Cerebellar cortex (tissue), 1 donor: ENCODE measurements at regions not wholly inside any gene's neighbourhood (a gene's known extent, or its start where the extent isn't known, plus 50 kb on each side); places are given as distances from the start of the nearest gene placed in this dataset.
"Not testable (repeated sequence)": the region's sequence is repeated elsewhere in the genome, so short reads cannot be mapped to it uniquely, and the experiment has no call there.

Source experiments
- DNase-seq: peaks from one replicate; pipeline ENCODE4 v3.0.0-alpha.2; 2015; ENCODE audit warnings: low spot score

GRCh38 chr14:54010981-54011380, 54.4 kb upstream of the BMP4 start:
- DNase-seq = no peak

GRCh38 chr14:54023027-54023426, 66.4 kb upstream of the BMP4 start:
- DNase-seq = no peak

- no peak for DNase-seq
Measured at GRCh38 chr14:54025661-54026060, 69.0 kb upstream of the BMP4 start.

GRCh38 chr14:54026671-54027070, 70.0 kb upstream of the BMP4 start:
- DNase-seq = no peak

- DNase-seq = not testable (repeated sequence)
Measured at GRCh38 chr14:54030996-54031395, 74.4 kb upstream of the BMP4 start.

GRCh38 chr14:54033285-54033684, 76.7 kb upstream of the BMP4 start:
- DNase-seq = not testable (repeated sequence)

DNA sequence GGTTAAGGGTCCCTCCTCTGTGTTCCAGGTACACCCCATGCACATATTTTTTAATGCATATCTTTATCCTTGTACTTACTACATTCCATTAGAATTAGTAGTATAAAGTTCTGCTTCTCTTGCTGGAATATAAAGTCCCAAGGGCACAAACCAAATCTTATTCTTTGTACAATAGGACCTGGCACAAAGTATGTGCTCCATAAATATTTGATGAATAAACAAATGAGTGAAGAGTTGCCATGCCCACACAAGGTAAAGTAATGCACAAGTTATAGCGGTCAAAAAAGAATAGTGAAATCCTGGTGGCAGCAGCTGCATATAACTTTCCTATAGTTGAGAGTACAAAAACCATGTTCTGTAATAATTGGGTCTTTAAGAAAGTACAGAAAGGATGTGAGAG, 82.1 kb upstream of the BMP4 start:
- no peak for DNase-seq

DNA sequence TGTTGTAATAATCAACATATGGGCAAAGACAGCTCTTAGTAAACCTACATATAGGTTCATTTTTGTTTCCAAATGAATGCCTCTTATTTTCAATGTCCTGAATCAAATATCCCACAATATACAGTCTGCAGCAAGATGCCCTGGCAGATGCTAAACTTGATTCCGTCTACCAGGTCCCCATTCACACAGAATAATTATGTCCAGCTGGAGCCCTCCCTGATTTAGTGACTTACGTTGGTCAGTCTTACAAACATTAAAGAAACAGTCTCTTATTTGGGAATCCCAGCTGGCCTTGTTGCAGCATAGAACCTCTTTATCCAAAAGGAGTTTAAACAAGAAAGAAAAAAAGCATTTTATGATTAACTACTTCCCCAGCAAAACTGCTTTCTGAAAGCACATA, 82.7 kb upstream of the BMP4 start:
- DNase-seq = no peak

DNA sequence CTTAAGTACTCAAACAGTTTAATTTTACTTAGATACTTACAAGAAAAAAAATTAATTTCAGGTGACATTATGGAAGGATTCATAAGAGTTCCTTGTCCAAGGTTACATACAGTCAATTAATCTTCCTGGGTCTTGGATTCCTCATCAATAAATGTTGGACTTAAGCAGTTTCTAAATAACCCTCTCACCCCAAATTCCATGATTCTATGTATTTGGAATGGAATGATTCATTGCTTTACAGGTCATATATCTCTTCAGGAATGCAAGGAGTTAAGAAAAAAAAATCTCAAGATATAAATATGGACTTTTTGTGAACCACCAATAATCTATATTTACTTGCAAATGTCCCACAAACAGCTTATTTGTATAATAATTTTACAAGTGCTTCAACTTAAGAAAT, 84.2 kb upstream of the BMP4 start:
- DNase-seq = no peak

GRCh38 chr14:54046250-54046649, 89.6 kb upstream of the BMP4 start:
- no peak for DNase-seq

GRCh38 chr14:54047645-54048308, 91.2 kb upstream of the BMP4 start:
- no peak for DNase-seq

- no peak for DNase-seq
Measured at GRCh38 chr14:54048311-54048710, 91.7 kb upstream of the BMP4 start.

DNA sequence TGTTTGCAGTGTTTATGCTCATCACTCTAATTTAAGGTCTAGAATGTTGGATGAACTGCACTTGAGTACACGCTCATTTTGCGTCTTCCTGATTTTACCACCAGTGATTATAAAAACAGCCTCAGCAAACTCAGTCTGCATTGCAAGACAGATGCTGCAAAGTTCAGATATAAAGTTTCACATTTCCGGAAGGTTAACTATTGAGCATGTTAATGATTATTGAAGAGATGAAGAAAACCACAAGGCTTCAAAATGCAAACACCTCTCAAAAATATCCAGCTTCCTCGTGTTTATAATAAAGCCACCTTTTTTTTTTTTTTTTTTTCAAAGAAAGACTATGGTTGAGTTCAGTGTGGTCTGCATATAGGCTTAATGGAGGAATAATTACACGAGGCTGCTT, 92.1 kb upstream of the BMP4 start:
- no peak for DNase-seq

GRCh38 chr14:54050759-54051158, 94.1 kb upstream of the BMP4 start:
- no peak for DNase-seq

DNA sequence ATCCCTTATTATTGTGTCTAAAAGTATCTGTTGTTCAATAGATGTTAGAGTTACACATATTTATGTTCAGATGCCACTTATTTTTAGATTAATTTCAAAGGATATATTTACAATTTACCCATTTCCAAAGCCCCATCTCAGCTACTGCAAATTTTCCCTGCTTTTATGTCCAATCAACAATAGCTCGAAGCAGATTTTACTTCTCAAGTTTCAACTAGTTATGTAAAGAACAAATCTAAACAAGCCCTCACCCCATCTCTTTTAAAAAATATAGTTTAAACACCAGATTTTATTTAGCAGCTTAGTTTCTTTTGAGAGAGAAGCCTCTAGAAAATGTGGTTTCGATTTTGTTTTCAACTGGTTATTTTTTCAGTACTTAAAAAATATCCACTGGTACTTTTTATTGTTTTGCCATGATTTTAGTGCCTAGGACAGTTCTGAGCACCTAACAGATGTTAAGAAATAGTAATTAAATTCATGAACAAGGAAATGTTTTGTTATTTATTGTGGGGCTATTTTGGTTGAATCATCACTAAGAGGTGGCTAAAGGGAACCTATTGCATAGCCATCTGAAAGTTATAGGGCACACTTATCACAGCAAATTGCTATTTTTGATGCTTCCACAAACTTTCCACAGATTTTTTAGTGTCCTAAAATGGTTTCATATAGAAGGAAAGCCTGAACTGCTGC, 96.2 kb upstream of the BMP4 start:
- DNase-seq = no peak

DNA sequence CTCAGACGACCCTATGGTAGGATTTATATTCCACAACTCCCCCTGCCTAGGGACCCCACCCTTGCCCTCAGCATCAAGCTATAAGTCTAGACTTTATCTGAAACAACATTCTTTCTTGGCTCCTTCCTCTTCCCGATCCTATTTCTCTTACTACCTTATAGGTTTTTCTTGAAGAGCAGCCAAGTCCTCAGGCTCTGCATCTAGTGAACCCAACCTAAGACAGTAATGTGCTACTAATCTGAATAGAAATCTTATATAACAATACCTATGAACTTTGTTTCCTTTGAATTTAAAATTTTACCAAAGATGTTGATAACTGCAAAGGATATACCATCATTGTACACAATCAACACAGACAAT, 96.7 kb upstream of the BMP4 start:
- DNase-seq = no peak

- DNase-seq = no peak
Measured at GRCh38 chr14:54058505-54058904, 101.9 kb upstream of the BMP4 start.

DNA sequence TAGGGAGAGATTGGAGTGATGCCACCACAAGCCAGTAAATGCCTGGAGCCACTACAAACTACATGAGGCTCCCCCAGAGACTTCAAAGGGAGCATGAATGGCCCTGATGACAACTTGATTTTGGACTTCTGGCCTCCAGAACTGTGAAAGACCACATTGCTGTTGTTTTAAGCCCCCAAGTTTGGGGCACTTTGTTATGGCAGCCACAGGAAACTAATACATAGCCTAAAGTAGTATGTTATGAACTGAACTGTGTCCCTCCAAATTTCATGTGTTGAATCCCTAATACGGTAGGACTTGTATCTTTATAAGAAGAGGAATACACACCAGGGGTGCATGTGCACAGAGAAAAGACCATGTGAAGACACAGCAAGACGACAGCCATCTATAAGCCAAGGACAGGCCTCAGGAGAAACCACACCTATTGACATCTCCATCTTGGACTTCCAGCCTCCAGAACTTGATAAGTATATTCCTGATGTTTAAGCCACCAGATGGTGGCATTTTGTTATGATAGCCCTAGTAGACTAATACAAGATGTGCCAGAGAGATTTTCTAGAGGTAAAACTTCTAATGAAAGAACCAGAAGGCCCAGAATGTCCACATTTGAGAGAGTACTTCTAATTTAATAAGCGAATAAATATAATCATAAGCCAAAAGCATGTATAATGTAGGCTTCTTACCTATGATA, 127.1 kb upstream of the BMP4 start:
- no peak for DNase-seq

- no peak for DNase-seq
Measured at GRCh38 chr14:54085232-54085761, 128.7 kb upstream of the BMP4 start.

- DNase-seq = no peak
Measured at GRCh38 chr14:54085841-54086240, 129.2 kb upstream of the BMP4 start.

DNA sequence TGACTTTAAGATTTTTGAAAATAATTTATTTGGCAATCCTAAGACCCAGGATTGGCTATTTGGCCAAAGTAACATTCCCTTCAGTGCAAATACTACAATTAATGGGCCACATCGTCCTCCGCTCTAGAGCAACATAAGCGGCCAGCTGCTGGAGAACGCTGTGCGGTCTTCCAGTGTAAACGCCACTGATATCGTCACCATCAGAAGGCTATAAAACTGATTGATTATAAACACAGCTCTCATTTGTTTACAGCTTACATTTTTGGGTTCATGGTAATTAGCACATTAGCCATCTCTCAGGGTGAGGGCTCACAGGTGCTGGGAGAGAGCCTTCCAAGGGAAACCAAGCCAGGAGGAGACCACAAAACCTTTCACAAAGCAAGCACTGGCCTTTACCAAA, 130.1 kb upstream of the BMP4 start:
- no peak for DNase-seq

DNA sequence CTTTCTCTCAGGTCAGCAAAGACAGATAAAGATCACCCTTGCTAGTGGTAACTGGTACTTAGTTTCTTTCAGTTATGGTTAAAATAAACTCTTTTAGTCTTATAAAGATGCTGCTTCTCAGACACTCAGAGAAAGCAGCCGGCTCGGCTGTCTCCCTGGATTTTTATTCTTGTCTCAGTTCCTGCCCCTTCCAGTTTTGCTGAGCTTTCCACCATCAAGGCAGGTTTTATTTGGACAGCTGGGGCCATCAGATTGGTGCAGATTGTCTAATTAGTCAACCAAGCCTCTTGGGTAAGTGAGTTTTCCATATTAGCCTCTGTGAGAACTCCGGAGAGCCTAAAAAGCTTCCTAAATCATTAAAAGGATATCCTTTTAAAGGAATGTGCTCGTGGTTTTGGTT, 130.8 kb upstream of the BMP4 start:
- DNase-seq = no peak

- no peak for DNase-seq
Measured at GRCh38 chr14:54088271-54088670, 131.6 kb upstream of the BMP4 start.
